SK-N-DZ (cell line): ENCODE measurements at regions not wholly inside any gene's neighbourhood (a gene's known extent, or its start where the extent isn't known, plus 50 kb on each side); places are given as distances from the start of the nearest gene placed in this dataset.

Source experiments
- DNase-seq: peaks from one replicate; pipeline ENCODE4 v3.0.0-alpha.2; 2015; ENCODE audit warnings: low spot score

- no peak for DNase-seq
Observed at GRCh38 chr12:89106950-89107349, 245.4 kb downstream of the DUSP6 start.

GRCh38 chr12:89105243-89105642 is 247.1 kb downstream of the DUSP6 start:
- no peak for DNase-seq

GRCh38 chr12:89103831-89104230 is 248.5 kb downstream of the DUSP6 start:
- DNase-seq, result no peak

GRCh38 chr12:89101440-89101839 is 250.9 kb downstream of the DUSP6 start:
- no peak for DNase-seq

GRCh38 chr12:89098441-89099112 is 253.7 kb downstream of the DUSP6 start:
- peak; percentile 10 for DNase-seq

GRCh38 chr12:89092297-89092696 is 260.0 kb downstream of the DUSP6 start:
- DNase-seq, result no peak

GRCh38 chr12:89091293-89091841 is 260.9 kb downstream of the DUSP6 start:
- no peak for DNase-seq

GRCh38 chr12:89089264-89089663 is 263.0 kb downstream of the DUSP6 start:
- no peak for DNase-seq

GRCh38 chr12:89087876-89088275 is 264.4 kb downstream of the DUSP6 start:
- no peak for DNase-seq

GRCh38 chr12:89087149-89087825 is 265.0 kb downstream of the DUSP6 start:
- no peak for DNase-seq

- no peak for DNase-seq
Observed at GRCh38 chr12:89085421-89085820, 266.9 kb downstream of the DUSP6 start.

GRCh38 chr12:89084751-89085150 is 267.6 kb downstream of the DUSP6 start:
- no peak for DNase-seq

GRCh38 chr12:89083491-89083890 is 268.8 kb downstream of the DUSP6 start:
- no peak for DNase-seq

- DNase-seq, result no peak
Observed at GRCh38 chr12:89082370-89082753, 269.9 kb downstream of the DUSP6 start.

GRCh38 chr12:89081719-89082369 is 270.5 kb downstream of the DUSP6 start:
- DNase-seq, result no peak

- no peak for DNase-seq
Observed at GRCh38 chr12:89080793-89081465, 271.4 kb downstream of the DUSP6 start.

- no peak for DNase-seq
Observed at GRCh38 chr12:89075880-89076540, 276.3 kb downstream of the DUSP6 start.

- no peak for DNase-seq
Observed at GRCh38 chr12:89073659-89074058, 278.6 kb downstream of the DUSP6 start.

GRCh38 chr12:89073027-89073398 is 279.3 kb downstream of the DUSP6 start:
- DNase-seq, result no peak

- DNase-seq, result no peak
Observed at GRCh38 chr12:89072294-89073026, 279.8 kb downstream of the DUSP6 start.

GRCh38 chr12:89070603-89071002 is 281.7 kb downstream of the DUSP6 start:
- no peak for DNase-seq
